H9 (cell line): ENCODE measurements at regions not wholly inside any gene's neighbourhood (a gene's known extent, or its start where the extent isn't known, plus 50 kb on each side); places are given as distances from the start of the nearest gene placed in this dataset.
"Not testable (repeated sequence)": the region's sequence is repeated elsewhere in the genome, so short reads cannot be mapped to it uniquely, and the experiment has no call there.

Experiments
- DNase-seq: peaks from one replicate; pipeline ENCODE4 v3.0.0-alpha.2; 2017
- H2AFZ ChIP-seq: one replicate; pipeline ENCODE4 v1.6.1; 2013; ENCODE audit warnings: mild to moderate bottlenecking, low read length, control low read depth, moderate library complexity
- H2AK5ac ChIP-seq: 2 replicates; pipeline ENCODE4 v1.6.1; 2013; ENCODE audit warnings: low read length, control low read depth, mixed read lengths; ENCODE audit not compliant: insufficient read length
- H2BK120ac ChIP-seq: one replicate; pipeline ENCODE4 v1.6.1; 2013; ENCODE audit warnings: low read depth, mild to moderate bottlenecking, low read length, control low read depth, inconsistent platforms; ENCODE audit not compliant: poor library complexity, severe bottlenecking
- H2BK12ac ChIP-seq: 2 replicates; pipeline ENCODE4 v1.6.1; 2013; ENCODE audit warnings: low read length, control low read depth, mixed read lengths, low read depth; ENCODE audit not compliant: insufficient read length
- H2BK15ac ChIP-seq: 2 replicates; pipeline ENCODE4 v1.6.1; 2013; ENCODE audit warnings: low read depth, low read length, control low read depth
- H2BK20ac ChIP-seq: one replicate; pipeline ENCODE4 v1.6.1; 2013; ENCODE audit warnings: low read depth, mild to moderate bottlenecking, low read length, control low read depth, inconsistent platforms; ENCODE audit not compliant: poor library complexity, severe bottlenecking
- H2BK5ac ChIP-seq: 2 replicates; pipeline ENCODE4 v1.6.1; 2013; ENCODE audit warnings: low read length, control low read depth, mixed read lengths; ENCODE audit not compliant: insufficient read length
- H3K14ac ChIP-seq: 2 replicates; pipeline ENCODE4 v1.6.1; 2013; ENCODE audit warnings: low read length, control low read depth; ENCODE audit not compliant: insufficient read depth
- H3K18ac ChIP-seq: 2 replicates; pipeline ENCODE4 v1.6.1; 2013; ENCODE audit warnings: low read depth, mild to moderate bottlenecking, mixed read lengths, low read length, control low read depth; ENCODE audit not compliant: insufficient read length
- H3K23ac ChIP-seq: 2 replicates; pipeline ENCODE4 v1.6.1; 2013; ENCODE audit warnings: low read length, control low read depth, mixed read lengths, low read depth; ENCODE audit not compliant: insufficient read length
- H3K23me2 ChIP-seq: 2 replicates; pipeline ENCODE4 v1.6.1; 2013; ENCODE audit warnings: low read depth, mild to moderate bottlenecking, mixed read lengths, low read length, control low read depth; ENCODE audit not compliant: insufficient read length, poor library complexity, severe bottlenecking
- H3K27ac ChIP-seq: 2 replicates; pipeline ENCODE4 v1.5.1; 2013; ENCODE audit warnings: low read length, control low read depth, mixed read lengths, low read depth; ENCODE audit not compliant: insufficient read length
- H3K27me3 ChIP-seq: 2 replicates; pipeline ENCODE4 v1.6.1; 2013; ENCODE audit warnings: low read length, control low read depth, inconsistent platforms; ENCODE audit not compliant: insufficient read depth
- H3K4ac ChIP-seq: 2 replicates; pipeline ENCODE4 v1.6.1; 2013; ENCODE audit warnings: low read depth, mild to moderate bottlenecking, control low read depth, inconsistent platforms, low read length, moderate library complexity
- H3K4me1 ChIP-seq: 2 replicates; pipeline ENCODE4 v1.6.1; 2013; ENCODE audit warnings: low read length, control low read depth, inconsistent platforms; ENCODE audit not compliant: insufficient read depth
- H3K4me2 ChIP-seq: 2 replicates; pipeline ENCODE4 v1.6.1; 2013; ENCODE audit warnings: low read length, control low read depth, mixed read lengths; ENCODE audit not compliant: insufficient read length, insufficient read depth
- H3K56ac ChIP-seq: 2 replicates; pipeline ENCODE4 v1.6.1; 2013; ENCODE audit warnings: low read depth, mild to moderate bottlenecking, mixed read lengths, low read length, control low read depth; ENCODE audit not compliant: insufficient read length
- H3K79me1 ChIP-seq: 2 replicates; pipeline ENCODE4 v1.6.1; 2013; ENCODE audit warnings: low read depth, mild to moderate bottlenecking, moderate library complexity, low read length, control low read depth, inconsistent platforms; ENCODE audit not compliant: insufficient read depth, poor library complexity, severe bottlenecking
- H3K79me2 ChIP-seq: 2 replicates; pipeline ENCODE4 v1.6.1; 2013; ENCODE audit warnings: low read length, control low read depth, inconsistent platforms; ENCODE audit not compliant: insufficient read depth
- H3K9ac ChIP-seq: 2 replicates; pipeline ENCODE4 v1.6.1; 2013; ENCODE audit warnings: low read length, control low read depth, mixed read lengths; ENCODE audit not compliant: insufficient read length; ENCODE audit errors: extremely low read depth
- H3K9me3 ChIP-seq: one replicate; pipeline ENCODE4 v1.6.1; 2013; ENCODE audit warnings: low read depth, low read length, inconsistent platforms; ENCODE audit not compliant: control insufficient read depth
- H3T11ph ChIP-seq: one replicate; pipeline ENCODE4 v1.6.1; 2013; ENCODE audit warnings: mild to moderate bottlenecking, low read length, control low read depth, inconsistent platforms
- H4K20me1 ChIP-seq: one replicate; pipeline ENCODE4 v1.6.1; 2013; ENCODE audit not compliant: control insufficient read depth, insufficient read length, insufficient read depth
- H4K5ac ChIP-seq: 2 replicates; pipeline ENCODE4 v1.6.1; 2013; ENCODE audit warnings: low read depth, mild to moderate bottlenecking, mixed read lengths, low read length, control low read depth; ENCODE audit not compliant: insufficient read length
- H4K8ac ChIP-seq: replicated peaks from 2 replicates; pipeline ENCODE4 v1.6.1; 2013; ENCODE audit warnings: low read length, control low read depth, mixed read lengths, low read depth; ENCODE audit not compliant: insufficient read length
- H4K91ac ChIP-seq: 2 replicates; pipeline ENCODE4 v1.6.1; 2013; ENCODE audit warnings: low read depth, mild to moderate bottlenecking, moderate library complexity, mixed read lengths, low read length, control low read depth; ENCODE audit not compliant: insufficient read length
- H3K27ac Mint-ChIP-seq, 3 experiments: 2 replicates in 2 of 3; 3 replicates in 1 of 3; pipeline ENCODE4 v1.8.0; 2020 to 2021; ENCODE audit warnings: mixed read lengths in 3 of 3, mild to moderate bottlenecking in 1 of 3, moderate library complexity in 1 of 3
- H3K27me3 Mint-ChIP-seq: 2 replicates; pipeline ENCODE4 v1.8.0; 2021; ENCODE audit warnings: low read depth, mild to moderate bottlenecking, moderate library complexity, mixed read lengths
- H3K36me3 Mint-ChIP-seq, 3 experiments: 2 replicates in 2 of 3; 3 replicates in 1 of 3; pipeline ENCODE4 v1.8.0; 2020 to 2021; ENCODE audit warnings: low read depth in 3 of 3, mixed read lengths in 3 of 3; ENCODE audit not compliant: insufficient read depth in 1 of 3
- H3K4me1 Mint-ChIP-seq, 2 experiments: 2 replicates each; pipeline ENCODE4 v1.8.0; 2020; ENCODE audit warnings: mixed read lengths in 2 of 2
- H3K4me3 Mint-ChIP-seq, 2 experiments: 2 replicates in 1 of 2; 3 replicates in 1 of 2; pipeline ENCODE4 v1.8.0; 2020 to 2021; ENCODE audit warnings: mild to moderate bottlenecking in 2 of 2, mixed read lengths in 2 of 2, moderate library complexity in 1 of 2
- H3K9me3 Mint-ChIP-seq, 2 experiments: 2 replicates in 1 of 2; 3 replicates in 1 of 2; pipeline ENCODE4 v1.8.0; 2020; ENCODE audit warnings: mild to moderate bottlenecking in 2 of 2, mixed read lengths in 2 of 2, moderate library complexity in 1 of 2
- WGBS: extraction: QIAGEN DNeasy Blood & Tissue Kit; methylation state at CpG from one replicate; pipeline ENCODE4 v1.1.7; 2013; ENCODE audit warnings: missing lambda C conversion rate, low lambda C conversion rate, mixed read lengths; ENCODE audit not compliant: insufficient read length; ENCODE audit errors: extremely low coverage; 5-methylcytosine and 5-hydroxymethylcytosine counted together

DNA sequence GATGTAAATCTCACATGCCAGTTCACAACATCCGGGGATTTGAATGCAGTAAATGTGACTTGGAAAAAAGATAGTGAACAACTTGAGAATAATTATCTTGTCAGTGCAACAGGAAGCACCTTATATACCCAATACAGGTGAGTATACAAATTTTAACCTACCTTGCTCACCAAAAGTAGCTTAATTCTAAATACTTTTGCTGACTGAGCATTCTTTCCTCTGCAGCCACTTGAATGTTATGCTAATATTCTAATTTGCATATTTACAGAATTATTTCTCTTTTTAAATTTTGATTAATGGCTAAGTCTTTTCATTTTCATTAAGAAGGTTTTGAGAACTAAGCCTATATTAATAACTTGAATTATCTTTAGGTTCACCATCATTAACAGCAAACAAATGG is 371.8 kb downstream of the SRGAP2C start:
- H3K36me3 Mint-ChIP-seq, H3K27ac ChIP-seq, H3K23me2 ChIP-seq, H3K4me1 ChIP-seq, H3K4ac ChIP-seq, H3K79me1 ChIP-seq, H3K9me3 Mint-ChIP-seq, H3K27me3 ChIP-seq, H3K18ac ChIP-seq, H3K79me2 ChIP-seq, H4K20me1 ChIP-seq, H2BK5ac ChIP-seq, H3K14ac ChIP-seq, H2BK12ac ChIP-seq, H3K9ac ChIP-seq, H3K56ac ChIP-seq, H4K91ac ChIP-seq, H2BK20ac ChIP-seq, H2AFZ ChIP-seq, H4K5ac ChIP-seq, H2AK5ac ChIP-seq, H3K4me3 Mint-ChIP-seq, H4K8ac ChIP-seq, H3K27me3 Mint-ChIP-seq, H3K23ac ChIP-seq, H2BK120ac ChIP-seq, DNase-seq, H2BK15ac ChIP-seq, H3T11ph ChIP-seq, H3K4me2 ChIP-seq, H3K9me3 ChIP-seq: not testable (repeated sequence)
- peak overlapping the region in 2 of 3 experiments; percentile 21 to 93; a peak in 3 of 7 replicates for H3K27ac Mint-ChIP-seq
- WGBS: no CpG with 5 or more reads among the region's 1 CpG
- H3K4me1 Mint-ChIP-seq: peaks cover 34 to 43% of the 10 kb centered on the region in 2 experiments

- H2BK5ac ChIP-seq, H3K27me3 ChIP-seq, H2BK15ac ChIP-seq, H3K4me3 Mint-ChIP-seq, H3K4me1 ChIP-seq, H3K18ac ChIP-seq, H2BK20ac ChIP-seq, H3K4me2 ChIP-seq, H3K27ac ChIP-seq, H3K36me3 Mint-ChIP-seq, H3K9me3 Mint-ChIP-seq, H3K9ac ChIP-seq, H3K23ac ChIP-seq, H3K14ac ChIP-seq, DNase-seq, H4K5ac ChIP-seq, H4K8ac ChIP-seq, H3K79me2 ChIP-seq, H4K20me1 ChIP-seq, H3K27me3 Mint-ChIP-seq, H2AFZ ChIP-seq, H3K23me2 ChIP-seq, H3K79me1 ChIP-seq, H2BK12ac ChIP-seq, H2BK120ac ChIP-seq, H3K4ac ChIP-seq, H2AK5ac ChIP-seq, H4K91ac ChIP-seq, H3K9me3 ChIP-seq, H3T11ph ChIP-seq, H3K56ac ChIP-seq: not testable (repeated sequence)
- WGBS: no CpG with 5 or more reads among the region's 1 CpG
- H3K27ac Mint-ChIP-seq: peak overlapping the region; percentile 17 to 93 (median 86)
- peaks cover 34 to 43% of the 10 kb centered on the region in 2 experiments for H3K4me1 Mint-ChIP-seq
Observed at GRCh38 chr1:121558034-121558433, 373.3 kb downstream of the SRGAP2C start.
